Esophagus squamous epithelium (tissue), 4 donors: ENCODE measurements at regions not wholly inside any gene's neighbourhood (a gene's known extent, or its start where the extent isn't known, plus 50 kb on each side); places are given as distances from the start of the nearest gene placed in this dataset.
"Not testable (repeated sequence)": the region's sequence is repeated elsewhere in the genome, so short reads cannot be mapped to it uniquely, and the experiment has no call there.

Experiments
- CTCF ChIP-seq, 6 experiments: fragments of 450-650 bp in 4 of 6; fragments of 200-600 bp in 2 of 6; sonication (generic) in 2 of 6; IDR thresholded peaks; one replicate each; pipeline ENCODE4 v1.5.1; 2016 to 2019; ENCODE audit warnings: antibody characterized with exemption in 6 of 6, mild to moderate bottlenecking in 4 of 6, moderate library complexity in 4 of 6
- POLR2A ChIP-seq, 4 donors: fragments of 450-650 bp; IDR thresholded peaks; one replicate each; pipeline ENCODE4 v1.6.1; 2017; ENCODE audit warnings: antibody characterized with exemption in 4 of 4, mild to moderate bottlenecking in 4 of 4, moderate library complexity in 3 of 4

- not testable (repeated sequence) for TF ChIP-seq POLR2A, CTCF (IDR thresholded peaks at IDR 0.05)
Measured at GRCh38 chr13:52303098-52303497, 102.9 kb downstream of the THSD1 start.
